NCI-H1694 treated with DMSO at 0.1 percent for 48 hours (cell line): ENCODE measurements at regions not wholly inside any gene's neighbourhood (a gene's known extent, or its start where the extent isn't known, plus 50 kb on each side); places are given as distances from the start of the nearest gene placed in this dataset.

Source experiments
- DNase-seq: peaks from one replicate; lab custom pipeline; 2025; lab: John Stamatoyannopoulos, UW

DNA sequence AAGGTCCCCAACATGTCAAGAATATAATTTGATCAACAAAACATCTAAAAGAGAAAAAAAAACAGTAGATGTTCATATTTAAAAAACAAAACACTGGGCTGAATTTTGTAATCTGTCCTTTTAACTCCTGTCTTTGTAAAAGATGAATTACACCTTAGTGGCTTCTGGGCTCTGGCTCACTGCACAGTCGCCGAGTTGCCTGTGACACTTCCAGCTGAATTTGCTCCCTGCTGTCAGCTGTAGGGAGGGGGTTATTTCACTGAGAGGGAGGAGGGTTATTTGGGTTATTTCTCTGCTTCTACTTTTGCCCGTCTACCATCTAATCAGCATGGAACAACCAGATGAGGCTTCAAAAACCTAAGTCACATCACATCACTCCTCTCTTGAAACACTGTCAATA is 193.0 kb upstream of the ZC3H12A start:
- DNase-seq = no peak

GRCh38 chr1:37282764-37283163 is 191.6 kb upstream of the ZC3H12A start:
- DNase-seq = no peak

DNA sequence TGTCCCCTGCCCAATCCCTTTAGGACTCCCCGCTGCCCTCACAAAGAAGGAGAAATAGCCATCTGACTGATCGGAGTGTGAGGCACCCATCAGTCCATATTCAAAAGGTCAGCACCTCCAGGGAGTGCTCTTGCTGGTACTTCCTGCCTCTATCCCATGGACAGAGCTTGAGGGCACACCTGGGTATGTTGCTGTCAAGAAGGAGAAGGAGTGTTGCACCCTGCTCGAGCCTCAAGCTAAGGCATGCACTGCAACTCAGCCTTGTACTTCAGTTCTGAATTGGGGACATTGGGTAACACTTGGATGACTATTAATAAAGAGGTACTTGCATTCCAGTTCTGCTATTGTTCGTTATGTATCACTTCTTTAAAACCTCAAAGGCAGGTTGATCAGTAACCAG is 190.3 kb upstream of the ZC3H12A start:
- DNase-seq = no peak

- no peak for DNase-seq
Observed at GRCh38 chr1:37286881-37287280, 187.5 kb upstream of the ZC3H12A start.

GRCh38 chr1:37288900-37289299 is 185.5 kb upstream of the ZC3H12A start:
- no peak for DNase-seq

DNA sequence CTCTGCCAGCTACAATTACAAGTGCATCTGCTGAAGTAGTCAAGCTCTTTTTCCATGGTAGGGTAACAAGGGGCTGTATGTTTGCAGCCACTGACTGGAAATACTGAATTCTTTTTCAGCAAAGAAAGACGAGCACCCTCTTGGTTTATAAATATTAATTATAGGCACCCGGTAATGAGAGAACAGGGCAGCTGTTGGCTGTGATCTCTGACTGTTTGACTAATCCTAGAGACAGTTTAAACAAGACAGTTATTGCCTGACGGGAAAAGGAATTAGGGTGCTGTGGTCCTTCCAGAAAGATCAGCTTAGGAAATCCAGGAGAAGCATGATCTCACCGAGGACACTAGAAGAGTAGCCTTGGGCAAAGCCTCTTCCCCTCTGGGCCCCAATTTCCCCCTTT is 183.7 kb upstream of the ZC3H12A start:
- DNase-seq = no peak

DNA sequence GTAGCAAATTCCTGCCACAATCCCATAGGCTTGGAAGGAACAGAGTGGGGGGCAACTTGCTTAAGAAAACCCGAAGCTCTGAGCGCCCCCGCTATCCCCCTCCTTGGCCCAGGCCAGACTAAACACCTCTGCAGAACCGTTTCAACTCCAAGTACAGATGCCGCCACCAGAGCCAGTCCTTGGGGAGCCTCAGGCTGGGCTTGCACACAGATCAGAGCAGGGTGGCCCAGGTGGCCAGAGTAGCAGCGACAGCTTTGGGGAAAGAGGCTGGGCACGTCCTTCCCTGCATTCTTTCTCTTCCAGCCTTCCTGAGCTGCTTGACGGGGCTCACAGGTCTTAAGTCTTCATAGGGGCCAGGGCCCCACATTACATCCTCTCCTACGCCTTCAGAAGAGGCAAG is 181.6 kb upstream of the ZC3H12A start:
- DNase-seq = no peak

DNA sequence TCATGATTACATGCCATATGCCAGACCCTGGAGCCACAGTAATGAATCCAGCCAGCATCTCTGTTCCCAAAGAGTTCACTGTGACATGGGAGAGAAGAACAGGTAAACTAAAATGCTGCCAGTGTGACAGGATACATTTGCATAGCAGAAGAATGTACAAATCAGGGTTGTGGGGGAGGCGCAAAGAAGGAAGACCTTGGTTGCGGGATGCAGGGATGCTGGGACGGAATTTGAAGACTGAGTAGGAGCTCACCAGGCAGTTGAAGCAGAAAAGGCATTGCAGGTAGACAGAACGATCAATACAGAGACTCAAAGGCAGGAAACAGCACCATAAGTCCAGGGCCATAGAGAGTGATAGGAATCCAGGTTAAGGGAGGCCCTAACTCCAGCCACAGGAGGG is 180.3 kb upstream of the ZC3H12A start:
- DNase-seq = no peak

DNA sequence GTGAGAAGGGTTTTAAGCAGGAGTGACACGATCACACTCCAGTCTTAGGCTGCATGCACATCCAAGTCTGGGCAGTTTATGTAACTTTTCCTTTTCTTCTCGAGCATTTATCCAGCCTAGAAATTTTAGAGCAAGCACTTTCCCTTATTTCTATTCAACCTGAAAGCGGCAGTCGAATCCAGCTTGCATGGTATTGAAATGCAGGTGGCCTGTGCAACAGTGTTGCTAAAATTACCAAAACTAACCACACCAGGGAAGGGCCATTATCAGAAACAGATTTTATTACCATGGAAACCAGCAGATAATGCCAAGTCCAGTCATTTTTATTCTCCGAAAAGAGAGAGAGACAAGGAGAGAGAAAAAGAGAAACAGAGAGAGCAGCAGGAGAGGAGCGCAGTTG is 179.9 kb upstream of the ZC3H12A start:
- no peak for DNase-seq

- DNase-seq = no peak
Observed at GRCh38 chr1:37298769-37299168, 175.6 kb upstream of the ZC3H12A start.

DNA sequence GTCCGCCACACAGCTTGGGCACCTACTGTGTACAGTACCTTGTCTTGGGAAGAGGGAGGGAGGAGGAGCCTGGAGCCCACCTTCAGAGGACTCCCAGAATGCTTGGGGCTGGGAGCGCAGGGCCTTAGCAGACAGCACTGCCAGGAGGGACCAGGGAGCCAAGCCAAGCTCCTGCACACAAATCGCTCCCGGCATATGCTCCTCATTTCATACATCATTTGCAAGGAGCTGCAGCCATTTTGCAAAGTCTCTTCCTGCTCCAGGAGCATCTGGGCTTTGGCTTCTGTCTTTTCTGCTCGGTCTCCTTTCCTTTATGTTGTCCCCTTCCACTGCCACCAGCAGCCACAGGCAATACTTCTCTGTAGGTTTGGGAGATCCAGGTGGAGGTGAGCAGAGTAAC is 175.2 kb upstream of the ZC3H12A start:
- DNase-seq = peak; percentile 12

DNA sequence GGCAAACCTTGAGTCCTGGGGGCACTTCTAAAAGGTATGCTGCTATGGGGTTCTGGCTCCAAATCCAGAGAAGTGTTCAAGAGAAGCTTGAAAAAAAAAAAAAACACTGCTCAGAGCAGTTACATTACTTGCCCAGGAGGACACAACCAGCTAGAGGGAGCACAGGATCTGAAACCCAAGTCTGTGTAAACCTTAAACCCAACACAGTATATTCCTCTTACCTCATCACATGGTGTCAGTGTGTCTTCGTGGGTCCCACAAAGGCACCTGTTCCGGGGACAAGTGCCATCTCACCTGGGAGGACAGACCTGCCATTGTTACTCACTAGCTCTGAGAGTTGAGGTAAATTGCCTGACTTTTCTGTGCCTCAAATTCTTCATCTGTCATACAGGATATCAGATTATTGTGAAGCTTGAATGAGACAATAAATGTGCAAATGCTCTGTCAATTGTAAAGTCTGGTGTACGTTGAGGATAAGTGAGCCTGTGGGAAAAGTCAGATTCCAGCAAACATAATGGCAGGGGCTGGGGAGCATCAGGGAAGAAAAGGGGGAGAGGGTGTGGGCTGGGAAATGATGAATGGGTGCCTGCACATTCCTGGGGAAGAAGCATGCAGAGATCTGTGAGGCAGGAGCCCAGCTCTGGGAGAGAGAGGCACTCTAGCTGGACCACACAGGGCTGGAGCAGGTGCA is 170.4 kb upstream of the ZC3H12A start:
- DNase-seq = no peak

- no peak for DNase-seq
Observed at GRCh38 chr1:37305108-37305507, 169.3 kb upstream of the ZC3H12A start.

- DNase-seq = no peak
Observed at GRCh38 chr1:37305841-37306240, 168.5 kb upstream of the ZC3H12A start.

DNA sequence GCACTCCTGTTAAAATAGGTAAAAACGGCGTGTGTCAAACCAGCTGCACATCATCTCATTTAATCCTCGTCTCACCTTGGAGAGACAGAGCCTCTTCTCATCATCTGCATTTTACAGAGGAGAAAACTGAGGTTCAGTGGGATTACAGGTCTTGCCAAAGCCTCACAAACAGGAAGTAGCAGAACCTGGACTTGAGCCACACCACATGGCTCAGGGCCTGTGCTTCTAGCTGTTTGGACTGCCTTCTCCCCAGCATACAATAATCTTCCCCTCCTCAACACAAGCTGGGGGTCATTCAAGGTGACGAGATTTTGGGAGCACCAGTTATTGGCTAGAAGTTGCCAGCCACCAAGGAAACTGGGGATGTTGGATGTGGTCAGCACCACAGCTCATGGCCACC is 167.9 kb upstream of the ZC3H12A start:
- no peak for DNase-seq

DNA sequence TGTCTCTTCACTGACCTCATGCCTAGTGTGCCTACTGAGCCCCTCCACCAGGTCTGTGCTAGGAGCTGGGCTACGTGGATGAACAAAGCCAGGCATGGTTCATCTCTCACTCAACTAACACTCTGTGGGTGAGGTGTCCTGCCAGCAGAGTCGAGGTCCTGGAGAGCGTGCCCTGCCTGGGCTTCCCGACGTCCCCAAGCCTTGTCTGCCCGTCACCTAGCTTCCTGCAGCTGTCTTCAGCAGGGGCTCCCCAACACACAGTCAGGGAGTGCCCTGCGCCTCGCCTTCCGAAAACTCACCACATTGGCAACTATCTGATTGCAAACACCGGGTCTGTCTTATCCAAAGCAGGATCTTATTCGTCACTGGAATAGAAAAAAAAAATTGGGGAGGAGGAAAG is 167.5 kb upstream of the ZC3H12A start:
- DNase-seq = no peak

DNA sequence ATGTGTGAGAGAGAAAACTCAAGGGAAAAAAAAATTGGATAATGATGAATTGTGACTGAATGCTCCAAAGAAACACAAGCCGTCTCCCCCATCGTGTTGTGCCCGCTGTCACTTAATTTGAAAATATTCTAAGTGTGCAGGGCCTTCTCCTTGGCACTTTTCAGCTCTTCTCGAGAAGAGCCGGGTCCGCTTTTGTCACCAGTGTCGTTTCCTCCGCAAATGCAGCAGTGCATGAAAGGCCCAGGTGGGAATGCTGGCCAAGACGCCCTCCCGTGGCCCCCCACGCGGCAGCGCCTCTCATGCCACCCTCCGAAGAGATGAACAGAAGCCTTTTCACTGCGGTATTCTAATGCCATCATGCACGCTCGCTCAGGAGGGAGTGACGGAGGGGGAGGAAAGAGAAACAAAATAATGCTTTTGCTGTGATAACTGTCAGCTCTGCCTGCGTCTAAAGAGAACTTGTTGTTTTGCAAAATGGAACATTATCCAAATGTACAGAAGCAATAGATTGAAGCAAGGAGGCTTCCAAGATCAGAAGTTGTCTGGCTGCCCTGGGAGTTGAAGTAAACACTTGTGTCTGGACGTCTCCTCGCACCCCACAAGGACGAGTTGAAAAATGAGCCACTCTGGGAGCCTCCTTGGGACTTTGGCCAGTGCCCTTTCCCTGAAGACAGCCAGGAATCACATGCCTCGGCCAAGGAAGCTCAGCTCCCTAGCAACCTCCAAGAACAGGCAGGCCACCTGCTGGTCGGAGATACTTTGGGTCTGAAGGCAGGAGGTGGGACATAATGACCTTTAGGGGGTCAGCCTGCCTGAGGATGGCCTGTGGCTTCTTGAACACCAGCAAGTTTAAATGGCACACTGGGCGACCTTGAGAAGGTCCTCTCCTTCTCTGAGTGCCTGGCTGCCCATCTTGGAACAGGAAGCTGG is 166.1 kb upstream of the ZC3H12A start:
- DNase-seq = no peak

DNA sequence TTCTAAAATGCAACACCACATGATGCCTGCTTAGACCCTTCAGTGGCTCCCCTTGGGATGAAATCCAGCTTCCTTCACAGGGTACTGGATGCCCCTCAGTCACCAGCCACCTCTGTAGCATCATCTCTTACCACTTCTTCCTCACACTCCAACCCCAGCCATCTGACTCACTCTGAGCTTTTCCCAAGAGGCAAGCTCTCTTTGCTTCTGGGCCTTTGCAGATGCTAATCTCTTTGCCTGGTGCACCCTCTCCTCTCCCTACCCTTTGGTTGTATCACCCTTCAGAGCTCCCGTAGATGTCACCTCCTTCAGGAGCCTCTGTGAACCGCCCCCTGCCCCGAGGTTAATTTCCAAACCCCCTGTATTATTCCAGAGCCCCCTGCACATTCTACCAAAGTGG is 164.8 kb upstream of the ZC3H12A start:
- no peak for DNase-seq

DNA sequence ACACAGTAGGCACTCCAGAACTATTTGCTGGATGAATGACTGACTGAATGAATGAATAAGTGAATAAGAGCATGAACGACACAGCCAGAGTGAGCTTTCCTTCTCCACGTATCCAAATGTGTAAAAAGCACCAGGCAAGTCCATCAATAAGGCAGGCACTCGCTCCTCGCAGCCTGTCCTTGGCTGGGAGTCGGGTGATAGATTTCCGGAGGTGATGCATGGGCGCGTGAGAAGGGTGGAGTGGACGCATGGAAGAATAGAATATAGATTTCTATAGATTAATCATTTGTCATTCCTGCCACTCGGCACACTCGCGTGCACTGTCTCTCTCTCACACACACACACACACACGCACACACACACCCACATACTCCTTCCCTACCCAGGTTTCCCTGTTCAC is 164.3 kb upstream of the ZC3H12A start:
- DNase-seq = no peak

GRCh38 chr1:37315371-37315846 is 159.0 kb upstream of the ZC3H12A start:
- DNase-seq = no peak

DNA sequence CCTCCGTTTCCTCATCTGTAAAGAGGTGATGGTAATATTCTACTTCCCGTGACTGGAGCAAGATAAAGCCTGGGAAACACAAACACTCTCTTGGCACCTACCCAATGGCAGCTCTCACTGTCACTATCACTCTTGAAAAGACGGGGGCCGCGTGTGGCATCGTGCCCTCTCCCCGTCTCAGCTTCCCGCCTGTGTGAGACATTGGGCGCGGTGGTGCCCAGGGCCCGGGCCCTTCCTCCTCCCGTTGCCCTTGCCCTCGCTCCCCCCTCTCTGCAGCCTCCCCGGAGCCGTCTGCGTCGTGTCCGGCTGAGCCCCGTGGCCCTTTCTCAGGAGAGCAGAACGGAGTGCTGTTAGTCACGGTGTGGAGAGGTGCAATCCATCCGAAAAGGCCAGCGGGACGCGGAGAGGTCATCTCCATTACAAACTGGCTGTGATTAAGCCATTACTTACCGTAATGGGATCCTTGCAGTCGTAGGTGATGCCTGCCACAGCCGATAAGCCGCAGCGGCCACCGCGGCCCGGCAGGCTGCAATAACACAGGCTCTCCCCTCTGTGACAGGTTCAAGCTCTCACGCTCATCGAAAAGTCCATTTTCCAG is 156.4 kb upstream of the ZC3H12A start:
- DNase-seq = no peak

DNA sequence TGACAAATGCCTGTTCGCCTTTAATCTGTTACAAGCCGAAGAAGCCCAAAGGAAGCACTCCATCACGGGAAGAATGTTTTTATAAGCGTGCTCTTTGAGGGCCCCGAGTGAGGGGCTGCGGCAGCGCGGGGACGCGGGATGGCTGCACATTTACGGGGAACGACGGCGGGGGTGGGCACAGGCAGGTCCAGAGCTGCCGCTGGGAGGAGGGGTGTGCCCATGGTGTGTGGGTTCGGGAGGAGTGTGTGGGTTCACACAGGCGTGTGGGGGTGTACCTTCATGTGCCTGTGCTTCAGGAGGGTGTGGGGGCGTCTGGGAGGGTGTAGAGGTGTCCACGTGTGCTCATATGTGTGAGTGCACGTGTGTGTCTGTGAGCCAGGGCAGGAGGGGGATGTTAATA is 155.9 kb upstream of the ZC3H12A start:
- DNase-seq = no peak

- DNase-seq = no peak
Observed at GRCh38 chr1:37319284-37319683, 155.1 kb upstream of the ZC3H12A start.
